ENCODE measurements at regions not wholly inside any gene's neighbourhood (a gene's known extent, or its start where the extent isn't known, plus 50 kb on each side); places are given as distances from the start of the nearest gene placed in this dataset.

- Histone ChIP-seq H3K4me3 (ENCODE audit: low read depth, low read length) (no peak overlapping the region), H3K27me3 (ENCODE audit: control insufficient read depth, insufficient read depth, low read length) (no peaks in the 10 kb centered on the region), H3K36me3 (ENCODE audit: control insufficient read depth, insufficient read depth, low read length) (no peaks in the 10 kb centered on the region)
- FAIRE-seq: no peak
- peak; percentile 92 for DNase-seq (ENCODE audit: low read depth)
- no peak for TF ChIP-seq CTCF (IDR thresholded peaks at IDR 0.05; ENCODE audit: insufficient read depth, low read length, severe bottlenecking)
These were observed 1241.1 kb upstream of the ZEB2 start for GRCh38 chr2:145760781-145761649.

- no peak for TF ChIP-seq CTCF (IDR thresholded peaks at IDR 0.05; ENCODE audit: insufficient read depth, low read length, severe bottlenecking)
- no peak overlapping the region for H3K4me3 ChIP-seq (ENCODE audit: low read depth, low read length)
- DNase-seq (ENCODE audit: low read depth) (no peak), FAIRE-seq (no peak)
- H3K36me3 ChIP-seq (ENCODE audit: control insufficient read depth, insufficient read depth, low read length): no peaks in the 10 kb centered on the region
- no peaks in the 10 kb centered on the region for H3K27me3 ChIP-seq (ENCODE audit: control insufficient read depth, insufficient read depth, low read length)
These were observed 1239.5 kb upstream of the ZEB2 start for GRCh38 chr2:145759228-145759915.

- Histone ChIP-seq H3K4me3 (ENCODE audit: low read depth, low read length) (no peak overlapping the region), H3K36me3 (ENCODE audit: control insufficient read depth, insufficient read depth, low read length) (no peaks in the 10 kb centered on the region), H3K27me3 (ENCODE audit: control insufficient read depth, insufficient read depth, low read length) (no peaks in the 10 kb centered on the region)
- FAIRE-seq (no peak), DNase-seq (ENCODE audit: low read depth) (peak; percentile 82)
- no peak for TF ChIP-seq CTCF (IDR thresholded peaks at IDR 0.05; ENCODE audit: insufficient read depth, low read length, severe bottlenecking)
These were observed 1237.8 kb upstream of the ZEB2 start for GRCh38 chr2:145757503-145758246.

GRCh38 chr2:145755019-145755837 lies 1235.3 kb upstream of the ZEB2 start:
- Histone ChIP-seq H3K36me3 (ENCODE audit: control insufficient read depth, insufficient read depth, low read length) (no peaks in the 10 kb centered on the region), H3K27me3 (ENCODE audit: control insufficient read depth, insufficient read depth, low read length) (no peaks in the 10 kb centered on the region), H3K4me3 (ENCODE audit: low read depth, low read length) (no peak overlapping the region)
- TF ChIP-seq CTCF (IDR thresholded peaks at IDR 0.05; ENCODE audit: insufficient read depth, low read length, severe bottlenecking): no peak
- DNase-seq (ENCODE audit: low read depth): no peak
- FAIRE-seq: no peak

GRCh38 chr2:145753966-145754365 lies 1234.0 kb upstream of the ZEB2 start:
- no peak for TF ChIP-seq CTCF (IDR thresholded peaks at IDR 0.05; ENCODE audit: insufficient read depth, low read length, severe bottlenecking)
- Histone ChIP-seq H3K36me3 (ENCODE audit: control insufficient read depth, insufficient read depth, low read length) (no peaks in the 10 kb centered on the region), H3K27me3 (ENCODE audit: control insufficient read depth, insufficient read depth, low read length) (no peaks in the 10 kb centered on the region), H3K4me3 (ENCODE audit: low read depth, low read length) (no peak overlapping the region)
- no peak for FAIRE-seq
- DNase-seq (ENCODE audit: low read depth): no peak

Data from bronchial epithelial cell (primary cell).